Hepatocyte (in vitro differentiated cells): ENCODE measurements at regions not wholly inside any gene's neighbourhood (a gene's known extent, or its start where the extent isn't known, plus 50 kb on each side); places are given as distances from the start of the nearest gene placed in this dataset.

Experiments used
- EZH2 ChIP-seq: fragments of 200-600 bp; sonication (generic); IDR thresholded peaks from 2 replicates; pipeline ENCODE4 v1.6.1; 2016; ENCODE audit warnings: antibody characterized with exemption, mild to moderate bottlenecking, borderline replicate concordance
- TF ChIP-seq, protein P1 (sequence below): fragments of 200-600 bp; sonication (generic); IDR thresholded peaks from 2 replicates; pipeline ENCODE4 v1.5.1; 2016; ENCODE audit warnings: antibody characterized with exemption, mild to moderate bottlenecking; ENCODE audit not compliant: poor library complexity

DNA sequence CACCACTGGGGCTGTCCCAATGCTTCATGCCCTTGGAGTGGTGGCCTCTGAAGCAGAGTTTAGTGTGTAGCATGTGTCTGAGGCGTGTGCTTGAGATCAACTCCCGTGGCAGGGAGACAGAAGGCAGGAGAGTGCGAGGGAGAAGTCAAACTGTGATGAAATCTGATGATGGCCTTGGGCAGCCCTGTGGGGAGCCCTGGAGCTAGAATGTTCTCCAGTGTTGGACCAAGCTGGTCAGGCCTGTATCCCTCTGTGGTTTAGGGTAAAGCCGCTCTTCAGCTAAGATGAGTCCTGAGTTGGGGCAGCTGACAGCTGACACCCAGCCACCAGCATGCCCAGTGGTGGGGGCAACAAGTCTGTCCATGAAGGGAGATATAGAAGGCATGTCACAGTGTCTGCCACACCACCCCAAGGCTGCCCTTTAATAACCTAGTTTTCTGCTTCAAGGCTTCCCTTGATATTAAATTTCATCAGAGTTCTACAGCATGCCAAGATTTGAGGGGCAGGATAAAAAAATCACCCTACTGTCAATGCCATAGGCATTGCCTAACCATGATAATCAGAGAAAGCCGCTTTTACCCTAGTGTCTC lies 170.5 kb upstream of the SVIL start:
- TF ChIP-seq, protein P1, sequence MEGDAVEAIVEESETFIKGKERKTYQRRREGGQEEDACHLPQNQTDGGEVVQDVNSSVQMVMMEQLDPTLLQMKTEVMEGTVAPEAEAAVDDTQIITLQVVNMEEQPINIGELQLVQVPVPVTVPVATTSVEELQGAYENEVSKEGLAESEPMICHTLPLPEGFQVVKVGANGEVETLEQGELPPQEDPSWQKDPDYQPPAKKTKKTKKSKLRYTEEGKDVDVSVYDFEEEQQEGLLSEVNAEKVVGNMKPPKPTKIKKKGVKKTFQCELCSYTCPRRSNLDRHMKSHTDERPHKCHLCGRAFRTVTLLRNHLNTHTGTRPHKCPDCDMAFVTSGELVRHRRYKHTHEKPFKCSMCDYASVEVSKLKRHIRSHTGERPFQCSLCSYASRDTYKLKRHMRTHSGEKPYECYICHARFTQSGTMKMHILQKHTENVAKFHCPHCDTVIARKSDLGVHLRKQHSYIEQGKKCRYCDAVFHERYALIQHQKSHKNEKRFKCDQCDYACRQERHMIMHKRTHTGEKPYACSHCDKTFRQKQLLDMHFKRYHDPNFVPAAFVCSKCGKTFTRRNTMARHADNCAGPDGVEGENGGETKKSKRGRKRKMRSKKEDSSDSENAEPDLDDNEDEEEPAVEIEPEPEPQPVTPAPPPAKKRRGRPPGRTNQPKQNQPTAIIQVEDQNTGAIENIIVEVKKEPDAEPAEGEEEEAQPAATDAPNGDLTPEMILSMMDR = no peak
- no peak for TF ChIP-seq EZH2
